GM12891 (cell line): ENCODE measurements at regions not wholly inside any gene's neighbourhood (a gene's known extent, or its start where the extent isn't known, plus 50 kb on each side); places are given as distances from the start of the nearest gene placed in this dataset.

ENCODE experiments used
- DNase-seq: peaks from one replicate; pipeline ENCODE4 v3.0.0; 2011; ENCODE audit warnings: low spot score; ENCODE audit not compliant: insufficient read length
- FAIRE-seq: peaks from 2 replicates; lab custom pipeline; 2011; peaks lifted over from hg19 to GRCh38; lab: Jason Lieb, UNC
- PAX5 ChIP-seq: IDR thresholded peaks from 2 replicates; pipeline ENCODE4 v1.6.1; 2011; ENCODE audit warnings: low read length, moderate library complexity, mild to moderate bottlenecking; ENCODE audit not compliant: insufficient read depth, severe bottlenecking
- POLR2A ChIP-seq: IDR thresholded peaks from 2 replicates; pipeline ENCODE4 v1.6.1; 2011; ENCODE audit warnings: low read depth, low read length, control low read depth
- POLR2AphosphoS5 ChIP-seq: IDR thresholded peaks from 2 replicates; pipeline ENCODE4 v1.6.1; 2011; ENCODE audit warnings: low read depth, low read length, control low read depth
- POU2F2 ChIP-seq: IDR thresholded peaks from 2 replicates; pipeline ENCODE4 v1.6.1; 2011; ENCODE audit warnings: low read depth, mild to moderate bottlenecking, control low read depth, low read length, moderate library complexity
- SPI1 ChIP-seq: IDR thresholded peaks from 2 replicates; pipeline ENCODE4 v1.6.1; 2011; ENCODE audit warnings: low read depth, low read length, control low read depth
- TAF1 ChIP-seq: IDR thresholded peaks from 2 replicates; pipeline ENCODE4 v1.6.1; 2011; ENCODE audit warnings: low read depth, low read length, control low read depth

DNA sequence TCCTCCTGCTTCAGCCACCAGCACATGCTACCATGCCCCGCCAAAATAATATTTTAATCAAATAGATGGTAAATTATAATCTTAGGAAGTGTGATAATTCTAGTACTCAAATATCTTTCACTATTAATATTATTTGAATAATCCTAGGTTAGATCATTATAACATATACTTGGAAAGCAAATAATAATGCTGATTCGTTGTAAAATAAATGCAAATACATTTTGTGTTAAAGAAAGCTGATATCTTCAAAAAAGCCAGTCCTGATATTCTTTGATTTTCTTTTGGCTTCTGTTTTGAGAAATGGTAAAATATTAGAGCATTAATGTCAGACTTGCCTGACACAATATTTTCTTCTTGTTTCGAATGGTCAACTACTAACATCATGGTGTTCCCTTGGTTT, 116.3 kb upstream of the ADAMTS5 start:
- no peak for TF ChIP-seq TAF1
- TF ChIP-seq POLR2A = no peak
- TF ChIP-seq POU2F2 = no peak
- no peak for TF ChIP-seq POLR2AphosphoS5
- no peak for TF ChIP-seq PAX5
- TF ChIP-seq SPI1 = no peak
- DNase-seq = no peak
- no peak for FAIRE-seq

- FAIRE-seq (no peak), DNase-seq (no peak)
- no peak for TF ChIP-seq POLR2A
- no peak for TF ChIP-seq POLR2AphosphoS5
- no peak for TF ChIP-seq SPI1
These were observed 115.6 kb upstream of the ADAMTS5 start for GRCh38 chr21:27082431-27083010.

DNA sequence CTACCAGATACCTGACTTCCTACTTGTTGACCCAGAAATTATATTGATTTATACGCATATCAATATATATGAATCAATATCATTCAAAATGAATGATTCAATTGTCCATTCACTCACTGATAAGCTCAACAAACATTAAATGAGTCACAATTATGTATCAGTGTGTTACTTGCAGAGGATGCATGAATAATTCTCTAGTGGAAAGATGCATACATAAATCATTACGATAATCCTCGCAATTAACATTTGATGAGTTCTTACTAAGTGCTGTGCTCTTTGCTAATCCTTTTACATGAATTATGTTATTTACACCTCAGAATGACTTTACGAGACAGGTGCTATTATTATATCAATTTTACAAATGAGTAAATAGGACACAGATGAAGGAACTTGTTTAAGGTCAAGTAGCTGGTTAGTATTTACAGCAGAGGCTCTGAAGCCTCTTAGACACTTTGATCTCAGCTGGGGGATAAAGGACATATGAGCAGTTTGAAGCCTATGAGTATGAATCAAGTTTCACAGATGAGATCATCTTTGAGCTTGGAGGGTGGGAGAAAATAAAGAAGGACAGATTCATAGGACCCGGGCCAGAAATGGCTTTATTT, 112.8 kb upstream of the ADAMTS5 start:
- FAIRE-seq (no peak), DNase-seq (no peak)
- TF ChIP-seq POLR2A = no peak
- no peak for TF ChIP-seq SPI1
- no peak for TF ChIP-seq TAF1
- TF ChIP-seq PAX5 = no peak
- no peak for TF ChIP-seq POU2F2
- no peak for TF ChIP-seq POLR2AphosphoS5

GRCh38 chr21:27078915-27079314, 112.0 kb upstream of the ADAMTS5 start:
- FAIRE-seq (no peak), DNase-seq (no peak)
- TF ChIP-seq SPI1 (no peak), PAX5 (no peak), TAF1 (no peak), POU2F2 (no peak)

GRCh38 chr21:27077501-27077900, 110.6 kb upstream of the ADAMTS5 start:
- DNase-seq = no peak
- TF ChIP-seq SPI1 (no peak), POU2F2 (no peak), TAF1 (no peak), POLR2AphosphoS5 (no peak), PAX5 (no peak), POLR2A (no peak)
- FAIRE-seq = no peak

GRCh38 chr21:27076025-27076424, 109.1 kb upstream of the ADAMTS5 start:
- TF ChIP-seq SPI1 (no peak), PAX5 (no peak), POLR2A (no peak), POLR2AphosphoS5 (no peak)
- FAIRE-seq (no peak), DNase-seq (no peak)

DNA sequence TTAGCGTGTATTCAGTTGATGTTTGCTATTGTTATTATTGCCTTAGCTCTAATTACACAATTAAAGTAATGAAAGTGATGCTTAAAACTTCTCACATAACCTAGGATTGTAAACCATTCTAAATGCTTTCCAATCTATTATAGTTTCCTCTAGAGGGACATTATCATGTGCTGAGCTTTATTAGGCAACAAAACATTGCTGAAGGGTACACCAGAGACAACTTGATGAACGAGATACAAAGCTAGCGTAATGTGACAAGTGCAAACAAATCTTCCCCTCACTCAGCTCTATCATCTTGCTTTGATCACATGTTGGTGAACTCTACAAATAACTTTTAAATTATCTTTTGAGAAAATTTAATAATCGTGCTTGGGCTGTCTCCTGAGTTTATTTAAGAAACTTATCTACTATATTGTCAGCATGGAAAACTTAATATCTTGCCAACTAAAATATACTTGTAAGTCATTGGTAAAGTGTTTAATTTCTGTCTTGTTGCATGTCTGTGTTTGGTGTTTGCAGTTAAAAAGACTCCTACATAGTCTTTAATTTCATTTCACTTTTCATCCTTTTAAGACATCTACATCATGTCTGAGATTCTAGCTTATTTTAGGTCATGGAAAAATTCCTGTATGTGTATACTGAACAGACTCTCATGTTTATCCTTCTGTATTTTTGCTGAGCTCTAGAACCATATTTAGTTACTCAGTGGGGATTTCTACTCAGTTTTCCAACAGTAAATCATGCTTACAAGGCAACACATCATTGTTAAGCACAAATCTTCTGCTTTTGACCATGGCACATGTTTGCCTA, 104.2 kb upstream of the ADAMTS5 start:
- TF ChIP-seq PAX5 = no peak
- TF ChIP-seq POLR2A = no peak
- FAIRE-seq = no peak
- DNase-seq = no peak

- TF ChIP-seq SPI1 (no peak), PAX5 (no peak), POLR2A (no peak), TAF1 (no peak), POU2F2 (no peak), POLR2AphosphoS5 (no peak)
- FAIRE-seq = no peak
- DNase-seq = no peak
These were observed 101.9 kb upstream of the ADAMTS5 start for GRCh38 chr21:27068811-27069210.

DNA sequence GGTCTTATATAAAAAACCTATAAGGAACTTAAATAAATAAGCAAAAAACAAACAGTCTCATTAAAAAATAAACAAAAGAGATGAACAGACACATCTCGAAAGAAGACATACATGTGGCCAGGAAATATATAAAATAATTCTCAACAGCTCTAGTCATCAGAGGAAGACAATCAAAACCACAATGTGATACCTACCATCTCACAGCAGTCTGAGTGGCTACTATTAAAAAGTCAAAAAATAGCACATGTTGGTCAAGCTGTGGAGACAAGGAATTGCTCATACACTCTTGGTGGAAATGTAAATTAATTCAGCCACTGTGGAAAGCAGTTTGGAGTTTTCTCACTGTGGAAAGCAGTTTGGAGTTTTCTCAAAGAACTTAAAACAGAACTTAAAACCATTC, 100.3 kb upstream of the ADAMTS5 start:
- no peak for FAIRE-seq

GRCh38 chr21:27062443-27062842, 95.6 kb upstream of the ADAMTS5 start:
- FAIRE-seq (no peak), DNase-seq (no peak)
- no peak for TF ChIP-seq POU2F2
- no peak for TF ChIP-seq PAX5
- no peak for TF ChIP-seq TAF1
- TF ChIP-seq POLR2A = no peak
- no peak for TF ChIP-seq SPI1
- TF ChIP-seq POLR2AphosphoS5 = no peak

More for the DNA sequence above, 100.3 kb upstream of the ADAMTS5 start:
- DNase-seq = no peak
- no peak for TF ChIP-seq TAF1
